Ectodermal cell (in vitro differentiated cells): ENCODE measurements at regions not wholly inside any gene's neighbourhood (a gene's known extent, or its start where the extent isn't known, plus 50 kb on each side); places are given as distances from the start of the nearest gene placed in this dataset.

Source experiments
- H3K27ac ChIP-seq: 2 replicates; pipeline ENCODE4 v1.7.0; 2013; ENCODE audit warnings: mild to moderate bottlenecking, low read depth, low read length; ENCODE audit not compliant: insufficient read depth, poor library complexity, severe bottlenecking
- H3K27me3 ChIP-seq: 2 replicates; pipeline ENCODE4 v1.7.0; 2013; ENCODE audit warnings: mild to moderate bottlenecking, low read length; ENCODE audit not compliant: insufficient read depth, control insufficient read depth, poor library complexity, severe bottlenecking
- H3K36me3 ChIP-seq: one replicate; pipeline ENCODE4 v1.7.0; 2013; ENCODE audit warnings: low read length; ENCODE audit not compliant: control insufficient read depth, insufficient read depth
- H3K4me1 ChIP-seq: one replicate; pipeline ENCODE4 v1.7.0; 2013; ENCODE audit warnings: low read length; ENCODE audit not compliant: control insufficient read depth, insufficient read depth
- H3K4me3 ChIP-seq: 2 replicates; pipeline ENCODE4 v1.7.0; 2013; ENCODE audit warnings: low read depth, low read length, control low read depth; ENCODE audit not compliant: insufficient read depth
- H3K9me3 ChIP-seq: 2 replicates; pipeline ENCODE4 v1.7.0; 2013; ENCODE audit warnings: mild to moderate bottlenecking, low read length, moderate library complexity; ENCODE audit not compliant: control insufficient read depth
- WGBS, 2 experiments: methylation state at CpG; one replicate each; pipeline ENCODE4 v1.1.7; 2013; ENCODE audit warnings: missing lambda C conversion rate in 2 of 2; 5-methylcytosine and 5-hydroxymethylcytosine counted together

- WGBS, 2 experiments: 91 to 94% methylated on average over 6 of the region's 6 CpGs
- Histone ChIP-seq H3K4me1 (peaks cover 6% of the 10 kb centered on the region), H3K27ac (no peak overlapping the region), H3K4me3 (no peak overlapping the region), H3K9me3 (no peaks in the 10 kb centered on the region), H3K36me3 (no peaks in the 10 kb centered on the region), H3K27me3 (no peaks in the 10 kb centered on the region)
Observed at GRCh38 chr4:55013431-55013955, 111.9 kb downstream of the KDR start.

DNA sequence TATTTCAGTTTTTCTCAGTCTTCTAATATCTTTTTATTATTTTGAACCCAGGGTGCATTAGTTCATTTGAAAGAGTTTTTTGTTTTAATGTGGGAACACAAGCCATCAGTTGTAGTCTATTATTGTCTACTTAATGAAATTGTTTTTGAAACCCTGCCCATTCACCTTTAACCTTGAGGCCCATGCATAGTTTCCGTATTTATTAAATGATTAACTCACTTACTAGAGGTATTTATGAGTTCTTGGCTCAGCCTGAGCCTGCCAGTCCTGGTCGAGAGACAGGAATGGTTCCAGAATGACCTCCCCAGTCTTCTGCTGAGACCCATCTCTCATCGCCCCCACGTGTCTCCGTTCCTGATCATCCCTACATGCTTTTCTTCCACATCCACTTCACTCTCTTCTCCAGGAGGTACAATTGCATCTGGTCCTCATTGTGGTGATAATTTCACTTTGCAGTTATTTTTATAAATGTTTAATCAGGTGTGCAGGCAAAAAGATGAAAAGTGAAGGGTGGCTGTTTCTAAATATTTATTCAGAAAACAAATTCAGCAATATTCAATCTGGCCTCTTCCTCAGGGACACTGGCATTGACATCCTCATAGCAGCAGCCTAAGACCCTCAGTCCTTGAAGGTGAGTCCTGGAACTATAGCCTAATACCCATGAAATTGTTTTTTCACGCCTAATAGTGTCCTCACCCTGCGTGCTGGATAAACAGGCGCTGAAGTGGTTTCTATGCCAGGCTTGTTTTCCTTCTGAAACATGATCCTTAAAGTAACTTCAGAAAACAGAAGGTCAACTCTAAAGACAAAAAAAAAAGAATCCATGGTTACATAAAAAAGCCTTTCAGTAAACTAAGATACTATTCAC is 112.8 kb downstream of the KDR start:
- whole genome bisulfite sequencing, 2 experiments: 89 to 93% methylated on average over 8 of the region's 8 CpGs
- no peak overlapping the region for H3K27ac ChIP-seq
- H3K9me3 ChIP-seq: no peaks in the 10 kb centered on the region
- H3K27me3 ChIP-seq: no peaks in the 10 kb centered on the region
- no peak overlapping the region for H3K4me3 ChIP-seq
- H3K36me3 ChIP-seq: no peaks in the 10 kb centered on the region
- H3K4me1 ChIP-seq: peaks cover 6% of the 10 kb centered on the region

GRCh38 chr4:55011761-55012160 is 113.6 kb downstream of the KDR start:
- Histone ChIP-seq H3K4me1 (peaks cover 6% of the 10 kb centered on the region), H3K36me3 (no peaks in the 10 kb centered on the region), H3K4me3 (no peak overlapping the region), H3K27ac (no peak overlapping the region), H3K9me3 (no peaks in the 10 kb centered on the region), H3K27me3 (no peaks in the 10 kb centered on the region)

- Histone ChIP-seq H3K27me3 (no peaks in the 10 kb centered on the region), H3K36me3 (no peaks in the 10 kb centered on the region), H3K4me3 (no peak overlapping the region), H3K9me3 (no peaks in the 10 kb centered on the region), H3K27ac (no peak overlapping the region), H3K4me1 (peaks cover 6% of the 10 kb centered on the region)
Observed at GRCh38 chr4:55010550-55010949, 114.8 kb downstream of the KDR start.

- no peak overlapping the region for H3K27ac ChIP-seq
- H3K36me3 ChIP-seq: no peaks in the 10 kb centered on the region
- WGBS, 2 experiments: 93 to 95% methylated on average over 20 of the region's 20 CpGs
- H3K27me3 ChIP-seq: no peaks in the 10 kb centered on the region
- H3K4me1 ChIP-seq: peaks cover 17% of the 10 kb centered on the region
- H3K9me3 ChIP-seq: no peaks in the 10 kb centered on the region
- no peak overlapping the region for H3K4me3 ChIP-seq
Observed at GRCh38 chr4:55008166-55009056, 117.0 kb downstream of the KDR start.

DNA sequence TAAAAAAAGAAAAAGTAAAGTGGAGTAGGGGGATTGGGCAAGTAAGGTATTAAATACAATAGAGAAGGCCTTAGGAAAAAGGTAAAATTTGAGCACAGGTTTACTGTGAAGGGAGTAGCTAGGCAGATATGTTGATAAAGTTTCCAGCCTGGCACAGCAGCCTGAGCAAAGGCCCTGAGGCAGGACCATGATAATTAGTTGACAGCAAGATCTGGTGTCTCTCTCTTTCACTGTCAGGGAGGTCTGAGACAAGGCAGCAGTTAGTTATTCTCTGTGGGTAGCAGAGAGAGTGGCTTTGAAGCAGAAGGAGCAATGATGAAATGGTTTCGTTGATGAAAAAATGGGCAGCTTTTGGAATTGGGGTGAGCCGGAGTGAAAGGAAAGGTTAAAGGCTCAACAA is 119.5 kb downstream of the KDR start:
- Histone ChIP-seq H3K27me3 (no peaks in the 10 kb centered on the region), H3K4me3 (no peak overlapping the region), H3K36me3 (no peaks in the 10 kb centered on the region), H3K9me3 (no peaks in the 10 kb centered on the region), H3K4me1 (peaks cover 11% of the 10 kb centered on the region), H3K27ac (no peak overlapping the region)
- 90 to 95% methylated on average over 2 of the region's 2 CpGs for WGBS, 2 experiments

DNA sequence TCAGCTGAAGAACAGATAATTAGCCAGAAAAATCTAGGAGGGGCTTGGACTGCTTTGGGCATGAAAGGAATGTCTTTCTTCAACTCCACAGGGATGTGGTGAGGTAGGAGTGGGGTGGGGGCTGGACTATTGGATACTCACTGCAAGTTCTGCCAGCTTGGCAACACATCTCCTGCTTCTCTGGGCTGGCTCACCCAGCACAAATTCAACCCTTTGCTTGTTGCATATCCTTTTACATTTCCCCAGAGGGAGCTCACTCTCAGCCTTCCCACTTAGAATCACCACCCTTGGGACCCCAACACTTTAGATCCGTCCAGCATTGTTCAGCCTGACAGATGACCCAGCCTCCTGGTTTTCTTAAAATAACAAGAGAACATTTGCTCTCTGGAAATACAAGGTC is 120.6 kb downstream of the KDR start:
- no peaks in the 10 kb centered on the region for H3K27me3 ChIP-seq
- H3K4me3 ChIP-seq: no peak overlapping the region
- no peaks in the 10 kb centered on the region for H3K9me3 ChIP-seq
- H3K36me3 ChIP-seq: no peaks in the 10 kb centered on the region
- WGBS, 2 experiments: 65 to 73% methylated on average over 1 of the region's 1 CpG
- no peak overlapping the region for H3K27ac ChIP-seq
- H3K4me1 ChIP-seq: peaks cover 11% of the 10 kb centered on the region

- peaks cover 11% of the 10 kb centered on the region for H3K4me1 ChIP-seq
- H3K36me3 ChIP-seq: no peaks in the 10 kb centered on the region
- no peak overlapping the region for H3K4me3 ChIP-seq
- no peaks in the 10 kb centered on the region for H3K27me3 ChIP-seq
- H3K27ac ChIP-seq: no peak overlapping the region
- 91 to 98% methylated on average over 1 of the region's 1 CpG for WGBS, 2 experiments
- no peaks in the 10 kb centered on the region for H3K9me3 ChIP-seq
Observed at GRCh38 chr4:55002431-55002830, 123.0 kb downstream of the KDR start.

GRCh38 chr4:55001538-55001937 is 123.9 kb downstream of the KDR start:
- Histone ChIP-seq H3K27me3 (no peaks in the 10 kb centered on the region), H3K36me3 (no peaks in the 10 kb centered on the region), H3K27ac (no peak overlapping the region), H3K9me3 (no peaks in the 10 kb centered on the region), H3K4me3 (no peak overlapping the region), H3K4me1 (peaks cover 11% of the 10 kb centered on the region)
- 87 to 100% methylated on average over 1 of the region's 1 CpG for WGBS, 2 experiments

- Histone ChIP-seq H3K9me3 (no peaks in the 10 kb centered on the region), H3K27me3 (no peaks in the 10 kb centered on the region), H3K4me1 (peaks cover 2% of the 10 kb centered on the region), H3K4me3 (no peak overlapping the region), H3K36me3 (no peaks in the 10 kb centered on the region), H3K27ac (no peak overlapping the region)
Observed at GRCh38 chr4:54999003-54999402, 126.4 kb downstream of the KDR start.
